22Rv1 (cell line): ENCODE measurements at regions not wholly inside any gene's neighbourhood (a gene's known extent, or its start where the extent isn't known, plus 50 kb on each side); places are given as distances from the start of the nearest gene placed in this dataset.

Experiments
- H3K27ac ChIP-seq: fragments of 450-650 bp; 2 replicates; pipeline ENCODE4 v1.5.1; 2017
- ZFX ChIP-seq: fragments of 450-650 bp; IDR thresholded peaks from 2 replicates; pipeline ENCODE4 v1.6.1; 2017; ENCODE audit warnings: antibody characterized with exemption, borderline replicate concordance
- TF ChIP-seq, protein P1 (sequence below): fragments of 450-650 bp; IDR thresholded peaks from 2 replicates; pipeline ENCODE4 v1.5.1; 2017; ENCODE audit warnings: mild to moderate bottlenecking

DNA sequence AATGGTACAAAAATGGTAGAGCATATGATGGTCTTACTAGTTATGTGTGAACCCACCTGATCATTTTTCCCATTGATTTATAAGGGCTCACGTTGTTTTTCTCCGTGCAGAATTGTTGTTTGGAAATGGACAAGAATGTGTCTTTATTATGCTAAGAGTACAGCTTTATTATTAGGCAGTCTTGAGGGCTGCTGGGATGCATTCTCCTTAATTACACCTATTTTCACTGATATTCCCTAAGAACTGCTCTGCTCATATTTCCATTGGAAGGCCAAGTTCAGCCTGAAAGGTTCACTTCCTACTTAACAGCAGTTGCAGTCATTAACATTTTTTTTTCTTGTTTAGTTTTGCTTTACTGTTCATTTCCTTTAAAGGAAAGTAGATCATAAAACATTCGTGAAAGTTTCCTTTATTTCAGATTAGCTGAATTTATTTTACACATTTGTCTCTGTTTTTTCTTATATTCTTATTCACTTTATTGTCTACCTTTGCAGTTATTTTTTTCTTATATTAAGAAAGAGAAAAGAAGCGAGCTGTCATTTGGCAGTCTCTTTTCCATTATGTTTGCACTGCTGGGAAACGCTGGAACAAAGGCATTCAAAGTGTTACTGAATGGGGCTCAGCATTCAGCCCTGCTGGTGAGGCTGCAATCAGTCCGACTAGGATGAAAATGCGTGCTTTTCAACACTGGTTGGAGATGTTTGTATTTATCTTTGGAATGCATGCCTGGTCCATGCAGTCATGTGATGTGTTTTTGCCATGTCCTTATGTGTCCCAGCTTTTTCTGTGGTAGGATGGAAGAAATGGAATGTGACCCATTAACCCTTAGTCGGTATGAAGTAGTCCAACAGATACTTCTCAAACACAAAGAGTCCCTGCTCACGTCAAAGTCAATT is 602.7 kb upstream of the ZNF608 start:
- TF ChIP-seq ZFX: no peak
- TF ChIP-seq, protein P1, sequence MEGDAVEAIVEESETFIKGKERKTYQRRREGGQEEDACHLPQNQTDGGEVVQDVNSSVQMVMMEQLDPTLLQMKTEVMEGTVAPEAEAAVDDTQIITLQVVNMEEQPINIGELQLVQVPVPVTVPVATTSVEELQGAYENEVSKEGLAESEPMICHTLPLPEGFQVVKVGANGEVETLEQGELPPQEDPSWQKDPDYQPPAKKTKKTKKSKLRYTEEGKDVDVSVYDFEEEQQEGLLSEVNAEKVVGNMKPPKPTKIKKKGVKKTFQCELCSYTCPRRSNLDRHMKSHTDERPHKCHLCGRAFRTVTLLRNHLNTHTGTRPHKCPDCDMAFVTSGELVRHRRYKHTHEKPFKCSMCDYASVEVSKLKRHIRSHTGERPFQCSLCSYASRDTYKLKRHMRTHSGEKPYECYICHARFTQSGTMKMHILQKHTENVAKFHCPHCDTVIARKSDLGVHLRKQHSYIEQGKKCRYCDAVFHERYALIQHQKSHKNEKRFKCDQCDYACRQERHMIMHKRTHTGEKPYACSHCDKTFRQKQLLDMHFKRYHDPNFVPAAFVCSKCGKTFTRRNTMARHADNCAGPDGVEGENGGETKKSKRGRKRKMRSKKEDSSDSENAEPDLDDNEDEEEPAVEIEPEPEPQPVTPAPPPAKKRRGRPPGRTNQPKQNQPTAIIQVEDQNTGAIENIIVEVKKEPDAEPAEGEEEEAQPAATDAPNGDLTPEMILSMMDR: no peak
- no peak overlapping the region for H3K27ac ChIP-seq

DNA sequence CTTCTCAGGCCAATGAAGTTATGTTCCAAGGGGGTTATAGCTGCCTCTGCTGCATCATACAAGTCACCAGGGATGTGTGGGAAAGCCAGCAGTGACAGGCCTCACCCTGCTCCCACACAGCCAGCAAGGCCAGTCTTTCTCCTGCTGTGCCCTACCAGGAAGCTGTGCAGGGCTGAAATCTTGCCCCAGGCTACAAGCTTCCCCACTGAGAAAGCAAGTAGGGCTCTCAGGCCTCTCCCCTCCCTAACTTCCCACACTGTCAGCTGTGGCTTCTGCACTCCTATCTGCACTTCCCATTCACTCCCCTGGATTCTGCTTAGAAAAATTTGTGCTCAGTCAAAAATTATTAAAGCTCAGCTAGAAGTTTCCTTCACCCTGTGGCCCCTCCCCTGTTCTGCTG is 611.2 kb upstream of the ZNF608 start:
- TF ChIP-seq, protein P1: no peak
- TF ChIP-seq ZFX: no peak
- no peak overlapping the region for H3K27ac ChIP-seq

DNA sequence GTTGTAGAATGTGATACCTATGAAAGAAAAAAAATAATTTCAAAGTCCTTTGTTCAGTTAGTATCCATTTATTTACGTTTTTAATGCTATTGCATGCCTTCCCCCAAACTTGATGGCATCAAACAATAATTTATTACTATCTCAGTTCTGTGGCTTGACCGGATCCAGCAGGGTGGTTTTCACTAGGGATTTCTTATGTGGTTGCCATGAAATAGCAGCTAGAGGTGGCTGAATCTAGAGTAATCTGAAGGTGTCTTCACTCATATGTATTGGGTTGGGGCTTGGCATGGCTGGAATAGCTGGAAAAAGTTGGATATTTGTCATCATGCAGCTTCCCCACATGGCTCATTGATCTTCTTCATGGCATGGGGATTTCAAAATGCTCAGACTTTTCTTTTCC is 619.3 kb upstream of the ZNF608 start:
- no peak overlapping the region for H3K27ac ChIP-seq
- no peak for TF ChIP-seq ZFX
- TF ChIP-seq, protein P1: no peak

DNA sequence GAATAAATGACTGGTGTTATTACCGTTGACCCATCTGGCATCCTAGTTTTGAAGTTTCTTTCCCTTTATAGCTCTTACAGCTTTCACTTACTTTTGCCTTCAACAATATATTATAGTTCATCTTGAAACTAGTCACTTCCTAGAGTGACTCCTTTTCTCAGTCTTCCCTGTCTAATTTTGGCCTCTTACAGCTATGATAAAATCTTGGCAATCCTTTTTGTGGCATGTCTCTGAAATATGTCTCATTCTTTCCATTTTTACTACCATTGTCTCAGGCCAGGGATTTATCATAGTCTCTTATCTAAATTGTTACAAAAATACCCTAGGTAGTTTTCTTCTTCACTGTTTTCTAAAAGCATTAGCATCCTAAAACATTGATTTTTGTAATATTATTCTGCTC is 621.3 kb upstream of the ZNF608 start:
- no peak for TF ChIP-seq ZFX
- TF ChIP-seq, protein P1: no peak
- H3K27ac ChIP-seq: no peak overlapping the region

GRCh38 chr5:125370461-125371205 is 624.2 kb upstream of the ZNF608 start:
- no peak overlapping the region for H3K27ac ChIP-seq
- TF ChIP-seq, protein P1: no peak
- TF ChIP-seq ZFX: no peak

DNA sequence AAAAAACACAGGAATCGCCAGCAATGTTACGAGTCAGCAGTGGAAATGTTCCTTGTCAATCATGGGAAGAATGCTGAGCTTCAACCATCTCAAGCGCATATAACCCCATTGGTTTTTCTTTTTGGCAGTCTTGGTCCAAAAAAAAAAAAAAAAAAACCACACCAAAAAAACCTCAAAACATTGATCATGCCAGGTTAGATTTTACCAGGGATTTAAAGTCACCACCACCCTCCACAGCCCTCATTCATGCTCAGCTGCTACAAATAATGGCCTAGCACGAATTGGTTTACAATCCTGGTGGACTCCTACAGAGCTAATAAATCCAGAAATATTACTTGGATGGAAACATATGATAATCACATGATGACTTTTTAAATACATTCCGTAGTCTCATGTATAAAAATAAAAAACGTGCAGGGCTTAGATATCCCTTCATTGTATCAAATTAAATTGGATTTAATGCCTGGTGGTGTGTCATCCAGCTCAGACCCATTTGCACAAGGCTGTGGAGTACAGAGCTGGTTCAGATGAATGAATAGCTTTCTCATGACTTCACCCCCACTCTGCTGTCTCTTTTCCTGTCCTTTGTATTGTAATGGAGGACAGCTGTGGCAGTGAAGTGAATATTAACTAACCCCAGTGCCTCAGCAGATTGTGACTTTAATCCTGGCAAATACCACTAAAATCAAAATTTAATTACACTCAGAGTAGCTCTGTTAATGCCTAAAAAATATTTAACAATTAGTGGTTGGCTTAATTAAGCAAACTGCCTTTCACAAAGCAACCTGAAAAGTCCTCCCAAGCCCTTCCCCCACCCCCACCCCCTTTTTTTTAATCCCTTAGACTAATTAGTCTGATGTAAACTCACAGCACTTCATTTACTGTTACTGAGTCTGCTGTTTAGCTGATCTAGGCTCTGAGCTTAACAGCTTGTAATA is 626.5 kb upstream of the ZNF608 start:
- no peak overlapping the region for H3K27ac ChIP-seq
- TF ChIP-seq ZFX: no peak
- TF ChIP-seq, protein P1: no peak
